Mesenchymal stem cell (in vitro differentiated cells and primary cell): ENCODE measurements at regions not wholly inside any gene's neighbourhood (a gene's known extent, or its start where the extent isn't known, plus 50 kb on each side); places are given as distances from the start of the nearest gene placed in this dataset.

Experiments used
- DNase-seq: peaks from one replicate; pipeline ENCODE4 v3.0.0-alpha.2; 2013
- H2AFZ ChIP-seq: one replicate; pipeline ENCODE4 v1.6.1; 2013; ENCODE audit warnings: low read depth, mild to moderate bottlenecking, control low read depth, inconsistent platforms, low read length, moderate library complexity
- H2AK5ac ChIP-seq: 2 replicates; pipeline ENCODE4 v1.6.1; 2013; ENCODE audit warnings: low read length, moderate library complexity, mild to moderate bottlenecking, inconsistent platforms; ENCODE audit not compliant: severe bottlenecking
- H2BK120ac ChIP-seq: one replicate; pipeline ENCODE4 v1.6.1; 2013; ENCODE audit warnings: low read depth, mild to moderate bottlenecking, inconsistent platforms, low read length, moderate library complexity
- H2BK12ac ChIP-seq, 2 experiments: one replicate each; pipeline ENCODE4 v1.6.1; 2013; ENCODE audit warnings: inconsistent platforms in 2 of 2, low read length in 2 of 2, mild to moderate bottlenecking in 2 of 2, moderate library complexity in 2 of 2, control low read depth in 1 of 2
- H2BK15ac ChIP-seq: one replicate; pipeline ENCODE4 v1.6.1; 2013; ENCODE audit warnings: mild to moderate bottlenecking, low read depth, inconsistent platforms; ENCODE audit not compliant: poor library complexity, severe bottlenecking
- H2BK5ac ChIP-seq: 2 replicates; pipeline ENCODE4 v1.6.1; 2013; ENCODE audit warnings: low read depth, mild to moderate bottlenecking, low read length, control low read depth, inconsistent platforms; ENCODE audit not compliant: poor library complexity, severe bottlenecking
- H3K14ac ChIP-seq, 2 experiments: one replicate each; pipeline ENCODE4 v1.6.1; 2013; ENCODE audit warnings: inconsistent platforms in 2 of 2, low read length in 2 of 2, control low read depth in 1 of 2, mild to moderate bottlenecking in 1 of 2, moderate library complexity in 1 of 2
- H3K18ac ChIP-seq, 2 experiments: one replicate each; pipeline ENCODE4 v1.6.1; 2013; ENCODE audit warnings: inconsistent platforms in 2 of 2, low read length in 2 of 2, control low read depth in 1 of 2, low read depth in 1 of 2, mild to moderate bottlenecking in 1 of 2
- H3K23ac ChIP-seq, 2 experiments: one replicate each; pipeline ENCODE4 v1.6.1; 2013; ENCODE audit warnings: inconsistent platforms in 2 of 2, low read length in 2 of 2, mild to moderate bottlenecking in 2 of 2, moderate library complexity in 2 of 2, control low read depth in 1 of 2
- H3K27ac ChIP-seq: 2 replicates; pipeline ENCODE4 v1.5.1; 2013; ENCODE audit warnings: mild to moderate bottlenecking, moderate library complexity, low read length, control low read depth, inconsistent platforms; ENCODE audit not compliant: poor library complexity, severe bottlenecking
- H3K27me3 ChIP-seq, 2 experiments: 2 replicates each; pipeline versions ENCODE4 v1.6.1 to v1.7.0; 2013; ENCODE audit warnings: low read length in 2 of 2, mild to moderate bottlenecking in 2 of 2, moderate library complexity in 2 of 2, control low read depth in 1 of 2, inconsistent platforms in 1 of 2; ENCODE audit not compliant: control insufficient read depth in 1 of 2, insufficient read depth in 1 of 2
- H3K36me3 ChIP-seq, 2 experiments: 2 replicates each; pipeline versions ENCODE4 v1.6.1 to v1.7.0; 2013; ENCODE audit warnings: low read length in 2 of 2, control low read depth in 1 of 2, inconsistent platforms in 1 of 2, low read depth in 1 of 2, mild to moderate bottlenecking in 1 of 2; ENCODE audit not compliant: insufficient read depth in 2 of 2, control insufficient read depth in 1 of 2
- H3K4ac ChIP-seq, 2 experiments: one replicate each; pipeline ENCODE4 v1.6.1; 2013; ENCODE audit warnings: inconsistent platforms in 2 of 2, low read length in 2 of 2, mild to moderate bottlenecking in 2 of 2, moderate library complexity in 2 of 2, control low read depth in 1 of 2, low read depth in 1 of 2
- H3K4me1 ChIP-seq: 2 replicates; pipeline ENCODE4 v1.6.1; 2013; ENCODE audit warnings: low read depth, low read length, control low read depth; ENCODE audit not compliant: control insufficient read depth, insufficient read depth
- H3K4me2 ChIP-seq: 2 replicates; pipeline ENCODE4 v1.6.1; 2013; ENCODE audit warnings: low read length, mild to moderate bottlenecking, inconsistent platforms; ENCODE audit not compliant: poor library complexity, severe bottlenecking
- H3K4me3 ChIP-seq, 2 experiments: 2 replicates each; pipeline versions ENCODE4 v1.5.1 to v1.7.0; 2013; ENCODE audit warnings: low read length in 2 of 2, mild to moderate bottlenecking in 2 of 2, control low read depth in 1 of 2, low read depth in 1 of 2; ENCODE audit not compliant: insufficient read depth in 1 of 2
- H3K79me1 ChIP-seq: replicated peaks from 2 replicates; pipeline ENCODE4 v1.6.1; 2013; ENCODE audit warnings: mild to moderate bottlenecking, control low read depth, low read length, inconsistent platforms; ENCODE audit not compliant: poor library complexity, severe bottlenecking
- H3K9ac ChIP-seq: 2 replicates; pipeline ENCODE4 v1.7.0; 2013; ENCODE audit warnings: mild to moderate bottlenecking, low read length, moderate library complexity
- H3K9me3 ChIP-seq: 2 replicates; pipeline ENCODE4 v1.7.0; 2013; ENCODE audit warnings: mild to moderate bottlenecking, low read length; ENCODE audit not compliant: control insufficient read depth
- H4K8ac ChIP-seq: one replicate; pipeline ENCODE4 v1.6.1; 2013; ENCODE audit warnings: inconsistent platforms, mild to moderate bottlenecking, low read length, moderate library complexity
- H4K91ac ChIP-seq: one replicate; pipeline ENCODE4 v1.6.1; 2013; ENCODE audit warnings: mild to moderate bottlenecking, low read length, inconsistent platforms
- WGBS: methylation state at CpG from one replicate; pipeline ENCODE4 v1.1.7; 2013; ENCODE audit warnings: mixed read lengths; 5-methylcytosine and 5-hydroxymethylcytosine counted together

DNA sequence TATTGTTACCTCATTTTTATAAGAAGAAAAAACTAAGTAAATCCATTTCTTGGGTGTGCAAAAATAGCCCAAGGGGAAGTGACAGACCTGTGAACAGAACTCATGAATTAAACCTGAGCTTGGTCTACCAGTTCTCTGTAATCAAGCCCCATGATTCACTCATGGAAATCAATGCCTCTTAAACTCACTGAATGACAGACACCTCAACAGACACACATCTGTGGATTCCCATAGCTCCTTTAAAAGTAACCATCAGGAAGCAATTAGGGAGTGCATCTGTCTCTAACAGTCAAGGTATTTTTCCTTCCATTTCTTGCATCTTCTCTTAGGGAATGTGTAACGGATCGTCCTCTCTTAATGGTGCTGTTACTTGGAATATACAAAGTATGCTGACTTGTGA is 215.0 kb upstream of the EEA1 start:
- Histone ChIP-seq H3K9me3 (no peaks in the 10 kb centered on the region), H3K18ac (no peak overlapping the region), H2AFZ (no peak overlapping the region), H3K9ac (no peak overlapping the region), H2BK120ac (no peak overlapping the region), H2AK5ac (no peak overlapping the region), H2BK5ac (no peak overlapping the region), H3K4me1 (no peaks in the 10 kb centered on the region), H2BK15ac (no peak overlapping the region), H4K8ac (no peak overlapping the region), H3K4ac (no peak overlapping the region), H3K23ac (no peak overlapping the region), H3K79me1 (no peaks in the 10 kb centered on the region), H2BK12ac (no peak overlapping the region), H3K27ac (no peak overlapping the region), H3K36me3 (no peaks in the 10 kb centered on the region), H3K14ac (no peak overlapping the region), H3K4me3 (no peak overlapping the region), H3K27me3 (no peaks in the 10 kb centered on the region), H4K91ac (no peak overlapping the region), H3K4me2 (no peak overlapping the region)
- 53% methylated on average over 2 of the region's 2 CpGs for WGBS
- DNase-seq, result no peak

DNA sequence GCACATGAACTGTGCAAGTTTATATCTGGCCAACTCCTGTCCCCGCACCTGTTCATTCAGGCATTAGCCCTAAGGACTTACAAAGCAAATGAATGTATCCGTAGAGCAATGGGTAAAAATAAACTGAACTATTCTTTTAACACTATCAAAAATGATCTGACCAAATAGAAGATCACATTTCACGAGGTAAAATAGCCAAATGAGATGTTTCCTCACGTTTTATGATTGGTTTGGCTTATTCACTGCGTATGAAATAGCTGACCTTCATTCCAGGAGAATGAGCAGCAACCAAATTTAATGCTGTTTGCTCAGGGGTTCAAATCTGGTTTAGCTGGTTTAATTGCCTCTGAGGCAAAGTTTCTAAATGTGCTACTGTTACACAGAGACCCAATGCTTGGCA is 216.0 kb upstream of the EEA1 start:
- no peak overlapping the region for H3K18ac ChIP-seq
- no peak overlapping the region for H3K4ac ChIP-seq
- no peak overlapping the region for H2AFZ ChIP-seq
- whole genome bisulfite sequencing, result 87% methylated on average over 5 of the region's 5 CpGs
- H2BK5ac ChIP-seq, result no peak overlapping the region
- no peak overlapping the region for H3K4me2 ChIP-seq
- no peak overlapping the region for H2BK12ac ChIP-seq
- H3K23ac ChIP-seq, result no peak overlapping the region
- H2BK15ac ChIP-seq, result no peak overlapping the region
- no peak for DNase-seq
- no peaks in the 10 kb centered on the region for H3K4me1 ChIP-seq
- H3K36me3 ChIP-seq, result no peaks in the 10 kb centered on the region
- H3K4me3 ChIP-seq, result no peak overlapping the region
- no peaks in the 10 kb centered on the region for H3K9me3 ChIP-seq
- no peak overlapping the region for H2AK5ac ChIP-seq
- H4K8ac ChIP-seq, result no peak overlapping the region
- H4K91ac ChIP-seq, result no peak overlapping the region
- no peak overlapping the region for H3K27ac ChIP-seq
- no peaks in the 10 kb centered on the region for H3K27me3 ChIP-seq
- H3K79me1 ChIP-seq, result no peaks in the 10 kb centered on the region
- H3K9ac ChIP-seq, result no peak overlapping the region
- H2BK120ac ChIP-seq, result no peak overlapping the region
- H3K14ac ChIP-seq, result no peak overlapping the region

DNA sequence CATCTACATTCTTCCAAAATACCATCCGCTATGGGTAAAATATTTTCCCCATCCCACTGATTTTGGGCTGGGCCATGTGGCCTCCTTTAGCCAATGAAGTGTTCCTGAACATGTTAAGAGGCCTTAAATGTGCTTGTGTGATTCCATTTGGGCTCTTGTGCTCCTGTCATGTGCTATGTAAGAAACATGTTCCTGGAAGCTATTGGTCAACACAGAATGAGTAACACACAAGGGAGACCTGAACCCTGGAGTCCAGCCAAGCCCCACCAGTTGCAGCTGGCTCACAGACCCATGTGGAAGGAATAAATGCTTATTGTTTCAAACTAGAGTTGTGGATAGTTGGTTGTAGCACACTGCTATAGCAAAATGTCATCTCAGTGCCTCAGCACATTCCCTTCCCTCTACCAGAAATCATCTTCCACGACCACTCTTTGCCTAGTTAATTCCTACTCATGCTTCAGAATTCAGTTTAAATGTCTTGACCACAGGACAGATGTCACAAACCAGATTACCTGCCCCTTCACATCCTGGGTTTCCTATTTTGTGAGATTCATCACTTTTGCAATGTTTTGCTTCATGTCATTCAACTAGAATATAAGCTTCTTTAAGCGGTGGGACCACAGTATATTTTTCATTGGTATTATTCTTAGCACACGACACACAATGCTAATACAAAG is 217.3 kb upstream of the EEA1 start:
- Histone ChIP-seq H4K8ac (no peak overlapping the region), H2BK15ac (no peak overlapping the region), H3K9ac (no peak overlapping the region), H3K23ac (no peak overlapping the region), H3K79me1 (no peaks in the 10 kb centered on the region), H2AK5ac (no peak overlapping the region), H3K4me3 (no peak overlapping the region), H3K4me1 (no peaks in the 10 kb centered on the region), H4K91ac (no peak overlapping the region), H2BK120ac (no peak overlapping the region), H3K27ac (no peak overlapping the region), H3K9me3 (no peaks in the 10 kb centered on the region), H3K14ac (no peak overlapping the region), H2BK5ac (no peak overlapping the region), H2BK12ac (no peak overlapping the region), H3K18ac (no peak overlapping the region), H2AFZ (no peak overlapping the region), H3K4me2 (no peak overlapping the region), H3K27me3 (no peaks in the 10 kb centered on the region), H3K36me3 (no peaks in the 10 kb centered on the region), H3K4ac (no peak overlapping the region)
- no peak for DNase-seq
- WGBS, result 96% methylated on average over 2 of the region's 4 CpGs

DNA sequence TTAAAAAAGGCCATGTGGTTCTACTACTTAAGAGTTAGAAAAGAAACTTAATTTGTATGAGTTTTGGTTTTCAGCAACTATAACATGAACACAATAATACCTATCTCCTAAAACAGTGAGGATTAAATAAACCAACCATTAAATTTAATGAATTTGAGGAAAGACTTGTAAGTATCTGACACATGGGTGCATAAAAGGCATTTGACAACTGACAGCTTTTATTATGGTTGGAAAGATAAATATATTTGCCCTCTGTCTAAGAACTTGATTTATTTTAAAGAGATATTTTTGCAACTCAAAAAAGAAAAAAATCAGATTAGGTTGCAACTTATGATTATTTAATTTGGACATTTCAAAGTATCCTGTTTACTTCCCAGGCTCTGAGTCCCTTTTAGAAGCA is 217.9 kb upstream of the EEA1 start:
- H3K4ac ChIP-seq, result no peak overlapping the region
- H2BK5ac ChIP-seq, result no peak overlapping the region
- no peak overlapping the region for H2BK15ac ChIP-seq

More for the DNA sequence above, 217.9 kb upstream of the EEA1 start:
- Histone ChIP-seq H3K14ac (no peak overlapping the region), H3K18ac (no peak overlapping the region), H3K27me3 (no peaks in the 10 kb centered on the region), H3K36me3 (no peaks in the 10 kb centered on the region), H2BK120ac (no peak overlapping the region), H3K9ac (no peak overlapping the region), H3K4me1 (no peaks in the 10 kb centered on the region), H3K27ac (no peak overlapping the region), H4K8ac (no peak overlapping the region), H3K23ac (no peak overlapping the region), H3K9me3 (no peaks in the 10 kb centered on the region), H3K4me2 (no peak overlapping the region), H2BK12ac (no peak overlapping the region), H3K4me3 (no peak overlapping the region), H2AK5ac (no peak overlapping the region), H3K79me1 (no peaks in the 10 kb centered on the region), H2AFZ (no peak overlapping the region), H4K91ac (no peak overlapping the region)
- DNase-seq, result no peak
